ENCODE measurements at regions not wholly inside any gene's neighbourhood (a gene's known extent, or its start where the extent isn't known, plus 50 kb on each side); places are given as distances from the start of the nearest gene placed in this dataset.
"Not testable (repeated sequence)": the region's sequence is repeated elsewhere in the genome, so short reads cannot be mapped to it uniquely, and the experiment has no call there.

DNA sequence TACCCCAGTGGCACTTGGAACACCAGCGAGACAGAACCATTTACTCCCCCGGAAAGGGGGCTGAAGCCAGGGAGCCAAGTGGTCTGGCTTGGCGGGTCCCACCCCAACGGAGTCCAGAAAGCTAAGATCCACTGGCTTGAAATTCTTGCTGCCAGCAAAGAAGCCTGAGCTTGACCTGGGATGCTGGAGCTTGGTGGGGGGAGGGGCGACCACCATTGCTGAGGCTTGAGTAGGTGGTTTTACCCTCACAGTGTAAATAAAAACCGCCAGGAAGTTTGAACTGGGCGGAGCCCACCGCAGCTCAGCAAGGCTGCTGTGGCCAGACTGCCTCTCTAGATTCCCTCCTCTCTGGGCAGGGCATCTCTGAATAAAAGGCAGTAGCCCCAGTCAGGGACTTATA is 62.8 kb downstream of the RPS24 start:
- H3K4me3 ChIP-seq; H3K27me3 ChIP-seq (ENCODE audit: low read depth); in situ Hi-C loops (cut with MboI; ENCODE audit: low sequenced_read_pairs); DNase-seq (ENCODE audit: low spot score in 2 of 2); H3K36me3 ChIP-seq (replicated peaks); H3K4me1 ChIP-seq; H3K9me3 ChIP-seq: not testable (repeated sequence)

DNA sequence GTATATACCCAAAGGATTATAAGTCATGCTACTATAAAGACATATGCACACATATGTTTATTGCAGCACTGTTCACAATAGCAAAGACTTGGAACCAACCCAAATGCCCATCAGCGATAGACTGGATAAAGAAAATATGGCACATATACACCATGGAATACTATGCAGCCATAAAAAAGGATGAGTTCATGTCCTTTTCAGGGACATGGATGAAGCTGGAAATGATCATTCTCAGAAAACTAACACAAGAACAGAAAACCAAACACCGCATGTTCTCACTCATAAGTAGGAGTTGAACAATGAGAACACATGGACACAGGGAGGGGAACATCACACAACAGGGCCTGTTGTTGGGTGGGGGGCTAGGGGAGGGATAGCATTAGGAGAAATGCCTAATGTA is 68.9 kb downstream of the RPS24 start:
- DNase-seq (ENCODE audit: low spot score in 2 of 2); H3K4me1 ChIP-seq; H3K27me3 ChIP-seq (ENCODE audit: low read depth); H3K4me3 ChIP-seq; in situ Hi-C loops (cut with MboI; ENCODE audit: low sequenced_read_pairs); H3K9me3 ChIP-seq; H3K36me3 ChIP-seq (replicated peaks): not testable (repeated sequence)

DNA sequence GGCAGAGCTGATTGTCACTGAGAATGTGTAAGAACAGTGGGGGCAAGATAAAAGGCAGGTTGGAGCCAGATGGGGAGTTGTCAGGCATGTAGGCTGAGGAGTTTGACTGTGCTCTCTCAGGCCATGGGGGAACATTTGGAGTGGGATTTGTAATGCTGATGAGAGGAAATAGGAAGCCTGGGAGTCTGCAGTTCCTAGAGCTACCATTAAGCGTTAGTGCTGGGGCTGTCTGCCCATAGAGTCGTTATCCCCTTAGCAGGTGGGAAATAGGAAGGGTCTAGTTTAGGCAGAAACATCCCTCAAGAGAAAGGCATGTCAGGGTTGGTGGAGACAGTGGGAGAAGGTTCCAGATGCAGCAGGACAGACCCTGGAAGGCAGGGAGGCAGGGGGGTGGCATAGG is 75.5 kb downstream of the RPS24 start:
- Histone ChIP-seq H3K4me1 (no peaks in the 10 kb centered on the region), H3K36me3 (replicated peaks) (no peaks in the 10 kb centered on the region; the same call in 1 of the 2 replicates), H3K4me3 (no peak overlapping the region), H3K27me3 (ENCODE audit: low read depth) (peaks cover 3% of the 10 kb centered on the region), H3K9me3 (no peaks in the 10 kb centered on the region)
- no peak for DNase-seq (ENCODE audit: low spot score in 2 of 2)
- in situ Hi-C loops (cut with MboI; ENCODE audit: low sequenced_read_pairs) = no loop called here

DNA sequence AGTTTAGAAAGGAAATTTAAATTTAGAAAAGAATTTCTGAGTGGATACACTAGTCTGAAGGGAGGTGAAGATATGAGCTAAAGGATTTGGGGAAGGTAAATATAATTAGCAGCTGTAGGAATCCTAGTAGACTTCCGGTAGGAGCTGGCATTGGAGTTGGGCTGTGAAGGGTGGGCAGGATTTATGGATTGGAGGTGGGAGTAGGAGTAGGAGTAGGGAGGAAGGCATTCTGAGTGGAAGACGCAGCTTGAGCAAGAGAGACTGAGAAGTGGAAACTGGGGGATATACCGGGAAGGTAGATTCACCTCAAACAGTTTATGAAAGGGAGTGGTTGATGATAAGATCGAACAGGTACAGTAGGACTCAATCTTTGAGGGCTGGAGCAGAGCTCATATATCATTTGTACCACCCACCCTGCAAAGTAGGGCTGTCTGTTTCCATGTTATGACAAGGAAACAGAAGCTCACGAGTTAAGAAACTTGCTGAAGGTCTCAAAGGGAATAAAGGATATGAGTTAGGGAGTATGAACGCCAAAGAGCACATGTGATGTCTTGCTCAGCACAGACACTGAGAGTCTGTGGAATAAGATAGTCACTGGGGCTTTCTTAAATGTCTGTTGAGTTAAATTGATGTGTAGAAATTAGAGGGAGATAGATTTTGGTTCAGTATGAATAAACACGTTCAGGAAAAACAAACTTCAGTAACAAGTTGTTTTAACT is 81.6 kb downstream of the RPS24 start:
- H3K27me3 ChIP-seq (ENCODE audit: low read depth) = peaks cover 3% of the 10 kb centered on the region
- DNase-seq (ENCODE audit: low spot score in 2 of 2) = no peak
- no peaks in the 10 kb centered on the region for H3K9me3 ChIP-seq
- no peak overlapping the region for H3K4me3 ChIP-seq
- in situ Hi-C loops (cut with MboI; ENCODE audit: low sequenced_read_pairs) = no loop called here
- H3K4me1 ChIP-seq = no peaks in the 10 kb centered on the region
- H3K36me3 ChIP-seq (replicated peaks) = no peaks in the 10 kb centered on the region; the same call in 1 of the 2 replicates

DNA sequence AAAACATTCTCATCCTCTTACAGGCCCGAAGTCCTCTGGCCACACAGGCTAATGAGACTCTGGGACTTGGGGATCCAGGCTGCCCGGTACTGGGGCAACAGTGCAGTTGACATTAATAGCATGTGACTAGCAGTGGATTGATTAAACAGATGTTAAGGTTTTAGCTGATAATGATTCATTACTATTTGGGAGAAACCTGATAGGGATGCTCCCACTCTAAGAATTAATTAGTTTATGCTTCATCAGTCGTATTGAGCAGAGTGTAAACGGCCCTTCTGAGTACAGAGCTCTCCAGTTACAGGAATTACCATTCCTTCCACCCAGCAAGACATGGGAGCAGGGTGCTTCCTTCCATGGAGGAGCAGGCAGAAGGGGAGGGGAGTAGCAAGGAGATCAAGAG is 82.7 kb downstream of the RPS24 start:
- Histone ChIP-seq H3K4me1 (no peaks in the 10 kb centered on the region), H3K9me3 (no peaks in the 10 kb centered on the region), H3K36me3 (replicated peaks) (no peaks in the 10 kb centered on the region; the same call in 1 of the 2 replicates), H3K27me3 (ENCODE audit: low read depth) (peaks cover 3% of the 10 kb centered on the region), H3K4me3 (no peak overlapping the region)
- in situ Hi-C loops (cut with MboI; ENCODE audit: low sequenced_read_pairs) = no loop called here
- DNase-seq (ENCODE audit: low spot score in 2 of 2) = no peak

- no peak overlapping the region for H3K4me3 ChIP-seq
- no peaks in the 10 kb centered on the region; the same call in 1 of the 2 replicates for H3K27me3 ChIP-seq (ENCODE audit: low read depth)
- H3K4me1 ChIP-seq = no peaks in the 10 kb centered on the region
- in situ Hi-C loops (cut with MboI; ENCODE audit: low sequenced_read_pairs) = no loop called here
- no peak for DNase-seq (ENCODE audit: low spot score in 2 of 2)
- no peaks in the 10 kb centered on the region for H3K36me3 ChIP-seq (replicated peaks)
- H3K9me3 ChIP-seq = no peaks in the 10 kb centered on the region; the same call in 1 of the 2 replicates
These were observed 84.9 kb downstream of the RPS24 start for GRCh38 chr10:78118591-78118990.

DNA sequence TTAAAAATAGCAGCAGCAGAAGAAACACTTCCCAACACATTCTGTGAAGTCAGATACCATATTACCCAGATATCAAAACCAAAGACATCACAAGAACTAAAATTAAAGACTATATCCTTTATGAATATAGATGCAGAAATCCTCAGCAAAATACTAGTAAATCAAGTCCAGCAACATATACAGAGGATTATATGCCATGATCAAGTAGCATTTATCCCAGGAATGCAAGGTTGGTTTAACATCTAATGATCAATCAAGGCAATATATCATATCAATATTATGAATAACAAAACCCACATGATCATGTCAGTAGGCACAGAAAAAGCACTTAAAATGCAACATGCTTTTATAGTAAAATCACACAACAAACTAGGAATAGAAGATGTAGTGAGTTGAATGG is 88.1 kb downstream of the RPS24 start:
- Histone ChIP-seq H3K4me3 (no peak overlapping the region), H3K4me1 (no peaks in the 10 kb centered on the region), H3K36me3 (replicated peaks) (no peaks in the 10 kb centered on the region), H3K9me3 (no peaks in the 10 kb centered on the region; the same call in 1 of the 2 replicates), H3K27me3 (ENCODE audit: low read depth) (no peaks in the 10 kb centered on the region)
- DNase-seq (ENCODE audit: low spot score in 2 of 2) = no peak
- in situ Hi-C loops (cut with MboI; ENCODE audit: low sequenced_read_pairs) = no loop called here

DNA sequence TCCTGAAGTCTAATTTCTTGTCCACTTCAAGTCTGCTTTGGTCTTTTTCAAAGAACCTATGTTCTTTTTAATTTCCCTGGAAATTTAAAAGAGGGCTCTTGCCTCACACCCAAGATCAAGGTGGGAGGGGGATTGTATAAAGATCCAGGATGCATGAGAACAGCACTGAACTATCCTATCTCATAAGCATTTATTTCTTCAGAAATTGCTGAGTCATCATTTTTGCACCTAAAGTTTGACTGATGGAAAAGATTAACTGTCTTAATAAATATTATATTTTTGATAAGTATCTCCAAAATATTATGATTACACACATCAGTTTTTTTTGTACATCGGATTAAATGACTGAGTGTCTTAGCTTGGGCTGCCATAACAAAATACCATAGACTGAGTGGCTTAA is 90.5 kb downstream of the RPS24 start:
- Histone ChIP-seq H3K4me1 (no peaks in the 10 kb centered on the region), H3K36me3 (replicated peaks) (no peaks in the 10 kb centered on the region)
- in situ Hi-C loops (cut with MboI; ENCODE audit: low sequenced_read_pairs) = no loop called here

GRCh38 chr10:78129211-78129610 is 95.5 kb downstream of the RPS24 start:
- Histone ChIP-seq H3K4me3 (no peak overlapping the region), H3K27me3 (ENCODE audit: low read depth) (no peaks in the 10 kb centered on the region), H3K9me3 (no peaks in the 10 kb centered on the region), H3K4me1 (no peaks in the 10 kb centered on the region), H3K36me3 (replicated peaks) (no peaks in the 10 kb centered on the region)
- DNase-seq (ENCODE audit: low spot score in 2 of 2) = no peak
- in situ Hi-C loops (cut with MboI; ENCODE audit: low sequenced_read_pairs) = no loop called here

More for the DNA sequence above, 90.5 kb downstream of the RPS24 start:
- H3K27me3 ChIP-seq (ENCODE audit: low read depth) = no peaks in the 10 kb centered on the region
- no peak for DNase-seq (ENCODE audit: low spot score in 2 of 2)
- no peak overlapping the region for H3K4me3 ChIP-seq
- H3K9me3 ChIP-seq = no peaks in the 10 kb centered on the region; the same call in 1 of the 2 replicates

DNA sequence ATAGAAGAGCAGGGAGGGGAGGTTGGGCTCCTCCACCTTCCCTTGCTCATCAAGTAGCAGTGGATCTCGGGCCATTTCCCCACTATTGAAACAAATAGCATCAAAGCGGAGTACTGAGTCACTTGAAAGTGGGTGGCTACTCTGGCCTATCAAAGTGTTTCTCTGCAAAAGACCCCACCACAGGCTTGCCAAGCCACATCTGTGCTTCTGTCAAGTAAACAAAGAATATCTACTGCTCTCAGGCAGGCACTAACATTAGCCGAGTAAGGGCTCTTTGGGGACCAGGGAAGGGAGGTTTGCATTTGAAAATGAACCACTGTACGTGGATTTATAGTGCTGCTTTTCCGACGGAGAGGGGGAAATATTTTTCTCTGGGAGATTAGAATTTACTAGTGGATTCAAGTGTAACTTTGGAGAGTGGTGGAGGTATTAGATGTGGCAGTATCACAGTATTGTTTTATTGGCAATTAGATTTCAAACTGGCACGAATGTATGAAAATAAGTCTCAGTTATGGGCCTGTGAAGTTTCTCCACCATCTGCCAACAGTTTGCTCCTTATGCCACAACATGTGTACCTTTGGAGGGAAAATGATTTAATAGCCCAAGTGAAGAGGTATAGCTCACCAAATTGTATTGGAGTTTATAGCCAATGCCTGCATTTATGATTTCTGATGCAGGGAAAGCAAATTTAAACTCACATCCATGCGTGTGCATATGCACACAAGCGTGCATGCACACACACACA is 97.5 kb downstream of the RPS24 start:
- no peaks in the 10 kb centered on the region for H3K27me3 ChIP-seq (ENCODE audit: low read depth)
- H3K4me1 ChIP-seq = no peaks in the 10 kb centered on the region
- no peaks in the 10 kb centered on the region for H3K9me3 ChIP-seq
- DNase-seq (ENCODE audit: low spot score in 2 of 2) = no peak
- H3K4me3 ChIP-seq = no peak overlapping the region
- H3K36me3 ChIP-seq (replicated peaks) = no peaks in the 10 kb centered on the region
- in situ Hi-C loops (cut with MboI; ENCODE audit: low sequenced_read_pairs) = no loop called here

DNA sequence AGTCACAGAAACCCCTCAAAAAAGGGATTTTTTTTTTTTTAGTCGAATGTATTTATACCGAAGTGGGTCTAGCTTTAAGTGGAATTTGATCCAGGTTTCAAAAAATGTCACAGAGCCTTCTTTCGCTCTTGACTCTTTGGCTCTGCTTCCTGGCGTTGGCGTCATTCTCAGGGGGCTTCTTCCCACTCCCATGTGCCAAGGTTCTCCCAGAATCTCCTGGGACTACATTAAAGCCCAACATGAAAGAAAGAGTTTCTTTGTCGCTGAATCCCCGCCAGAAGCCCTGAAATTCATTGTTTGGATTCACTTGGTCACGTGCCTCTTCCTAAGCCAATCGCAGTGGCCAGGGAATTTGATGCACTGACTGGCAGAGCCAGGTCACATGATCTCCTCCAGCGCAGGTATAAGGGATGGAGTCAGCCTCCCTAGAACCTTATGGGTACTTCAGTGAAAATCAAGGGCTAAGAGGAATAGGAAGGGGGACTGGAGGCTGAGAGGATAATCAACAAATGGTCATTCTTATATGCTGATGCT is 101.2 kb downstream of the RPS24 start:
- no peaks in the 10 kb centered on the region for H3K4me1 ChIP-seq
- H3K27me3 ChIP-seq (ENCODE audit: low read depth) = no peaks in the 10 kb centered on the region
- H3K9me3 ChIP-seq = no peaks in the 10 kb centered on the region
- no peak overlapping the region for H3K4me3 ChIP-seq
- DNase-seq (ENCODE audit: low spot score in 2 of 2) = peak; percentile 3 to 46
- in situ Hi-C loops (cut with MboI; ENCODE audit: low sequenced_read_pairs) = no loop called here
- no peaks in the 10 kb centered on the region for H3K36me3 ChIP-seq (replicated peaks)

- Histone ChIP-seq H3K4me3 (no peak overlapping the region), H3K4me1 (no peaks in the 10 kb centered on the region), H3K36me3 (replicated peaks) (no peaks in the 10 kb centered on the region), H3K27me3 (ENCODE audit: low read depth) (no peaks in the 10 kb centered on the region), H3K9me3 (no peaks in the 10 kb centered on the region)
- no peak for DNase-seq (ENCODE audit: low spot score in 2 of 2)
- in situ Hi-C loops (cut with MboI; ENCODE audit: low sequenced_read_pairs) = no loop called here
These were observed 103.5 kb downstream of the RPS24 start for GRCh38 chr10:78137147-78137546.

DNA sequence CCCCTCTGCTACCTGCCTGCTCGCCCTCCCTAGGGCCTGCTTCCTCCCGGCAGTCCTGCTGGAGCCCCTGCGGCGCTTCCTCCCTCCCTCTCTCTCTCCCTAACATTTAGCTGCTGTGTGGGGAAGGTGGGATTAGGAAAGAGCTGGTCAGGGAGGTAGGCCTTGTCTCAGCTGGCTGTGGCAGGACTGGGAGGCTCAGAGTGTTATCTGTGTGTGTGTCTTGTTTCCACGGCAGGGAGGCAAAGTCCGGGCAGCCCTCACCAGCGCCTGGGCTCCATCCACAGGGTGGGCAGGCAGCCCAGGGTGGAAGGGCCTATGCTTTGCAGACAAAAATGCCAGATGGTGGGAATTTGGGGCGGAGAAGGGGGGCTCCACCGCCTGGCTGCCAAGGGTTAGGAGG is 105.7 kb downstream of the RPS24 start:
- H3K4me3 ChIP-seq = no peak overlapping the region
- H3K9me3 ChIP-seq = no peaks in the 10 kb centered on the region
- H3K36me3 ChIP-seq (replicated peaks) = no peaks in the 10 kb centered on the region
- H3K27me3 ChIP-seq (ENCODE audit: low read depth) = no peaks in the 10 kb centered on the region
- in situ Hi-C loops (cut with MboI; ENCODE audit: low sequenced_read_pairs) = no loop called here
- DNase-seq (ENCODE audit: low spot score in 2 of 2) = no peak
- no peaks in the 10 kb centered on the region for H3K4me1 ChIP-seq

GRCh38 chr10:78140066-78140630 is 106.5 kb downstream of the RPS24 start:
- in situ Hi-C loops (cut with MboI; ENCODE audit: low sequenced_read_pairs) = no loop called here
- Histone ChIP-seq H3K4me3 (no peak overlapping the region), H3K4me1 (no peaks in the 10 kb centered on the region), H3K9me3 (no peaks in the 10 kb centered on the region), H3K36me3 (replicated peaks) (no peaks in the 10 kb centered on the region), H3K27me3 (ENCODE audit: low read depth) (no peaks in the 10 kb centered on the region)
- no peak for DNase-seq (ENCODE audit: low spot score in 2 of 2)

Data from HAP-1 (cell line).